ENCODE measurements at regions not wholly inside any gene's neighbourhood (a gene's known extent, or its start where the extent isn't known, plus 50 kb on each side); places are given as distances from the start of the nearest gene placed in this dataset.

GRCh38 chr12:85588221-85588620, 248.0 kb downstream of the RASSF9 start:
- no peaks in the 10 kb centered on the region for H3K9me3 ChIP-seq (replicated peaks)
- no peak for DNase-seq (ENCODE audit: low read depth in 1 of 2, low spot score in 2 of 2)
- no peak overlapping the region for H3K27ac ChIP-seq
- H3K36me3 ChIP-seq, result no peaks in the 10 kb centered on the region
- H3K4me1 ChIP-seq (replicated peaks), result no peaks in the 10 kb centered on the region
- no peak overlapping the region for H3K4me3 ChIP-seq
- no peaks in the 10 kb centered on the region for H3K27me3 ChIP-seq (replicated peaks)

GRCh38 chr12:85600841-85601240, 235.4 kb downstream of the RASSF9 start:
- H3K36me3 ChIP-seq, result no peaks in the 10 kb centered on the region
- no peak for DNase-seq (ENCODE audit: low read depth in 1 of 2, low spot score in 2 of 2)
- no peaks in the 10 kb centered on the region for H3K4me1 ChIP-seq (replicated peaks)
- no peaks in the 10 kb centered on the region for H3K27me3 ChIP-seq (replicated peaks)
- no peak overlapping the region for H3K27ac ChIP-seq
- H3K4me3 ChIP-seq, result no peak overlapping the region
- no peaks in the 10 kb centered on the region; the same call in 1 of the 2 replicates for H3K9me3 ChIP-seq (replicated peaks)

GRCh38 chr12:85603556-85603955, 232.7 kb downstream of the RASSF9 start:
- DNase-seq (ENCODE audit: low read depth in 1 of 2, low spot score in 2 of 2), result no peak
- Histone ChIP-seq H3K36me3 (no peaks in the 10 kb centered on the region), H3K4me3 (no peak overlapping the region)

DNA sequence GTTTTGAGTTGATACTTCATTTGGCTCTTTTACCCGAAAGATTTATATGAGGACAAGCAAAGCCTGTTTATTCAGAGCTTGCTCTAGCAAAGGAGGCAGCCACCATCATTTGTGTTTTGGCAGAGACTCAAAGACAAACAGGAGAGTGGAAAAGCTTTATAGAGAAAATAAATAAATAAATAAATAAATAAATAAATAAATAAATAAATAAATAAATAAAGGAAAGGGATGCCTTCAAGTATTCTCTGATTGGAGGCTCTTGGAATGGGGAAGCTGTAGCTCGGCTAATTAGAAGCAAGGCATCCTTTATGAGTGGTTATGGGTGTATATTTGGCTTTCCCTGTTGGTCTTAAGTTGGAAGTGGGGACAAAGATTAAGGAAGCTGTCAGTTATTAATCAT, 229.8 kb downstream of the RASSF9 start:
- H3K27me3 ChIP-seq (replicated peaks), result no peaks in the 10 kb centered on the region
- H3K9me3 ChIP-seq (replicated peaks), result no peaks in the 10 kb centered on the region
- no peak overlapping the region for H3K4me3 ChIP-seq
- no peak for DNase-seq (ENCODE audit: low read depth in 1 of 2, low spot score in 2 of 2)
- no peak overlapping the region for H3K27ac ChIP-seq
- H3K36me3 ChIP-seq, result no peaks in the 10 kb centered on the region
- no peaks in the 10 kb centered on the region for H3K4me1 ChIP-seq (replicated peaks)

More at GRCh38 chr12:85603556-85603955, 232.7 kb downstream of the RASSF9 start:
- Histone ChIP-seq H3K4me1 (replicated peaks) (no peaks in the 10 kb centered on the region), H3K27ac (no peak overlapping the region), H3K27me3 (replicated peaks) (no peaks in the 10 kb centered on the region), H3K9me3 (replicated peaks) (no peaks in the 10 kb centered on the region)

- H3K4me3 ChIP-seq, result no peak overlapping the region
- H3K9me3 ChIP-seq (replicated peaks), result no peaks in the 10 kb centered on the region
- DNase-seq (ENCODE audit: low read depth in 1 of 2, low spot score in 2 of 2), result no peak
- no peaks in the 10 kb centered on the region for H3K36me3 ChIP-seq
- no peak overlapping the region for H3K27ac ChIP-seq
- no peaks in the 10 kb centered on the region for H3K4me1 ChIP-seq (replicated peaks)
- no peaks in the 10 kb centered on the region for H3K27me3 ChIP-seq (replicated peaks)
Measured at GRCh38 chr12:85609778-85610177, 226.4 kb downstream of the RASSF9 start.

GRCh38 chr12:85610194-85610593, 226.0 kb downstream of the RASSF9 start:
- H3K4me3 ChIP-seq, result no peak overlapping the region
- no peaks in the 10 kb centered on the region for H3K4me1 ChIP-seq (replicated peaks)
- no peaks in the 10 kb centered on the region for H3K27me3 ChIP-seq (replicated peaks)
- no peak for DNase-seq (ENCODE audit: low read depth in 1 of 2, low spot score in 2 of 2)
- no peak overlapping the region for H3K27ac ChIP-seq
- H3K9me3 ChIP-seq (replicated peaks), result no peaks in the 10 kb centered on the region
- no peaks in the 10 kb centered on the region for H3K36me3 ChIP-seq

- H3K27ac ChIP-seq, result no peak overlapping the region
- no peaks in the 10 kb centered on the region for H3K27me3 ChIP-seq (replicated peaks)
- no peaks in the 10 kb centered on the region for H3K4me1 ChIP-seq (replicated peaks)
- H3K9me3 ChIP-seq (replicated peaks), result no peaks in the 10 kb centered on the region
- no peak for DNase-seq (ENCODE audit: low read depth in 1 of 2, low spot score in 2 of 2)
- H3K4me3 ChIP-seq, result no peak overlapping the region
- no peaks in the 10 kb centered on the region for H3K36me3 ChIP-seq
Measured at GRCh38 chr12:85616201-85616600, 220.0 kb downstream of the RASSF9 start.

- DNase-seq (ENCODE audit: low read depth in 1 of 2, low spot score in 2 of 2), result no peak
- Histone ChIP-seq H3K4me1 (replicated peaks) (no peaks in the 10 kb centered on the region), H3K4me3 (no peak overlapping the region), H3K27me3 (replicated peaks) (no peaks in the 10 kb centered on the region), H3K27ac (no peak overlapping the region), H3K36me3 (no peaks in the 10 kb centered on the region), H3K9me3 (replicated peaks) (no peaks in the 10 kb centered on the region)
Measured at GRCh38 chr12:85617307-85618091, 218.7 kb downstream of the RASSF9 start.

DNA sequence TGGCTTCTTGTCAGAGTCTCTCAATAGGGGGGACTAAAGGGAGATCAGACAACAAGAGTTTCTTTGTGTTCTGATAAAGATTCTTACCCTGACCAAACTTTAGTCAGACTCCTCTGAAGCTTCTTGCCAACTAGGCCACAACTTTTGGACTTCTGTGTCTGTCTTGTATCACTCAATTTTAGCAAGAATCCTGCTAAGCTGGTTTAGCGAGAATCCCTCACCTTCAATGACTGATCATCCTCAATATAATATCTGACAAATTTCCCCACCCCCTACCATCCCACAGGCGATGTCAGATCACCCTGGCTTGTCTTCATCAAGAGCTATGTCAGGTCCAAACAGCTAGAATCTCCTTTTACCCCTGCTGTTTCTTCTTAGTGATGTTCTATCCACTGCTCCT, 215.2 kb downstream of the RASSF9 start:
- no peak for DNase-seq (ENCODE audit: low read depth in 1 of 2, low spot score in 2 of 2)
- Histone ChIP-seq H3K36me3 (no peaks in the 10 kb centered on the region), H3K4me3 (no peak overlapping the region), H3K27ac (no peak overlapping the region), H3K4me1 (replicated peaks) (no peaks in the 10 kb centered on the region), H3K27me3 (replicated peaks) (no peaks in the 10 kb centered on the region), H3K9me3 (replicated peaks) (no peaks in the 10 kb centered on the region)

GRCh38 chr12:85623763-85624162, 212.4 kb downstream of the RASSF9 start:
- no peaks in the 10 kb centered on the region for H3K9me3 ChIP-seq (replicated peaks)
- no peak overlapping the region for H3K4me3 ChIP-seq
- no peak for DNase-seq (ENCODE audit: low read depth in 1 of 2, low spot score in 2 of 2)
- no peaks in the 10 kb centered on the region for H3K27me3 ChIP-seq (replicated peaks)
- no peaks in the 10 kb centered on the region for H3K4me1 ChIP-seq (replicated peaks)
- H3K36me3 ChIP-seq, result no peaks in the 10 kb centered on the region
- H3K27ac ChIP-seq, result no peak overlapping the region

DNA sequence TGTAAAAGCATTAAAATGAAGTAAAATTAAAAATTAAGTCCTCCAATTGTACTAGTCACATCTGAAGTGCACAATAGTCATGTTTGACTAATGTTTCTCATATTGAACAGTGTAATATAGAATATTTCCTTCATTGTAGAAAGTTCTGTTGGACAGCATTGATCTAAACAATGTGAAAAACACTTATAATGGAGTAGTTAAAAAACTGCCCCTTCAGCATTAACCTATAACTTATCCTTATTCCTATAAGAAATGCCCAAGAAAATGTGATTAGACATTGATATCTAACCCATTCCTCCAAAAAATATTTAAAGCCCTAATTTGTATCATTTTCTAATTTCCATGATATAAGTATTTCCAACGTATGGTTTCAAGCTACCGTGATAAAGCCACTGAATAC, 210.7 kb downstream of the RASSF9 start:
- no peaks in the 10 kb centered on the region for H3K27me3 ChIP-seq (replicated peaks)
- no peaks in the 10 kb centered on the region for H3K36me3 ChIP-seq
- no peak overlapping the region for H3K27ac ChIP-seq
- no peak for DNase-seq (ENCODE audit: low read depth in 1 of 2, low spot score in 2 of 2)
- no peaks in the 10 kb centered on the region for H3K4me1 ChIP-seq (replicated peaks)
- no peaks in the 10 kb centered on the region for H3K9me3 ChIP-seq (replicated peaks)
- H3K4me3 ChIP-seq, result no peak overlapping the region

- no peaks in the 10 kb centered on the region for H3K27me3 ChIP-seq (replicated peaks)
- H3K4me1 ChIP-seq (replicated peaks), result no peaks in the 10 kb centered on the region
- no peak overlapping the region for H3K27ac ChIP-seq
- H3K4me3 ChIP-seq, result no peak overlapping the region
- no peak for DNase-seq (ENCODE audit: low read depth in 1 of 2, low spot score in 2 of 2)
- H3K9me3 ChIP-seq (replicated peaks), result no peaks in the 10 kb centered on the region
- H3K36me3 ChIP-seq, result no peaks in the 10 kb centered on the region
Measured at GRCh38 chr12:85626001-85626783, 210.0 kb downstream of the RASSF9 start.

GRCh38 chr12:85626784-85627171, 209.4 kb downstream of the RASSF9 start:
- H3K9me3 ChIP-seq (replicated peaks), result no peaks in the 10 kb centered on the region
- no peak overlapping the region for H3K27ac ChIP-seq
- DNase-seq (ENCODE audit: low read depth in 1 of 2, low spot score in 2 of 2), result no peak
- no peaks in the 10 kb centered on the region for H3K36me3 ChIP-seq
- no peaks in the 10 kb centered on the region for H3K27me3 ChIP-seq (replicated peaks)
- no peak overlapping the region for H3K4me3 ChIP-seq
- no peaks in the 10 kb centered on the region for H3K4me1 ChIP-seq (replicated peaks)

DNA sequence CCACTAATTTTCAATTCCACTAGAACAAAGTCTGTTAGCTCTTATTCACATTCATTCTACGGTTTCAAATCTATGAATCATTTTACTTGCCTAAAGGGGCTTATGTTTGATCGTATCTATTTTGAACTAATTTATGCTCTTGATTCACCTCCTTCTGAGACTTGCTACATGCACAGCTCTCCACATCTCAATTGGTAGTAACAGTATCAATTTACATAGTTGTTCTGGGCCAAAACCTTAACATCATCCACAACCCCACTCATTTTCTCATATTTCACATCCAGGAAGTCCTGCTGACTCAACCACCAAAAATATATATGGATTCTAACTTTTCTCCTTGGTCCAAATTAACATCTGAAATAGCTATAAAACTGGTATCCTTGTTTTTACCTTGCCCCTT, 208.6 kb downstream of the RASSF9 start:
- DNase-seq (ENCODE audit: low read depth in 1 of 2, low spot score in 2 of 2), result no peak
- H3K4me3 ChIP-seq, result no peak overlapping the region
- no peaks in the 10 kb centered on the region for H3K9me3 ChIP-seq (replicated peaks)
- H3K27me3 ChIP-seq (replicated peaks), result no peaks in the 10 kb centered on the region
- no peaks in the 10 kb centered on the region for H3K4me1 ChIP-seq (replicated peaks)
- H3K27ac ChIP-seq, result no peak overlapping the region
- no peaks in the 10 kb centered on the region for H3K36me3 ChIP-seq
